MCF 10A (cell line): ENCODE measurements at regions not wholly inside any gene's neighbourhood (a gene's known extent, or its start where the extent isn't known, plus 50 kb on each side); places are given as distances from the start of the nearest gene placed in this dataset.
A peak's percentile ranks its signal among the peaks of the same experiment; 100 is the strongest.
"Not testable (repeated sequence)": the region's sequence is repeated elsewhere in the genome, so short reads cannot be mapped to it uniquely, and the experiment has no call there.

Experiments used
- BruUV-seq: library from RNA; stranded (reverse); fragments of 400-500 nt; replicated peaks from 2 replicates; lab custom pipeline; 2021; lab: Mats Ljungman, UMichigan
- CTCF ChIA-PET: fragments of 300-600 bp; sonication (Branson Sonifier 250); formaldehyde crosslinking; extraction: SDS; loops from one replicate; lab custom pipeline; 2021; ENCODE audit warnings: antibody characterized with exemption, inconsistent platforms; lab: Yijun Ruan, JAX
- POLR2A ChIA-PET: fragments of 300-600, 350-650 bp; sonication (Branson Sonifier 250); formaldehyde crosslinking; extraction: SDS; loops from one replicate; lab custom pipeline; 2020; ENCODE audit warnings: antibody characterized with exemption, inconsistent platforms; lab: Yijun Ruan, JAX
- DNase-seq: peaks from one replicate; pipeline ENCODE4 v3.0.0-alpha.2; 2018; ENCODE audit not compliant: unreplicated experiment
- H3K27ac Mint-ChIP-seq: one replicate; pipeline ENCODE4 v1.8.0; 2022; ENCODE audit warnings: mild to moderate bottlenecking, low read depth, mixed read lengths; ENCODE audit not compliant: unreplicated experiment
- H3K27me3 Mint-ChIP-seq: one replicate; pipeline ENCODE4 v1.8.0; 2022; ENCODE audit warnings: mixed read lengths; ENCODE audit not compliant: insufficient read depth, unreplicated experiment
- H3K36me3 Mint-ChIP-seq: one replicate; pipeline ENCODE4 v1.8.0; 2022; ENCODE audit warnings: mild to moderate bottlenecking, moderate library complexity, mixed read lengths; ENCODE audit not compliant: insufficient read depth, unreplicated experiment
- H3K4me1 Mint-ChIP-seq: one replicate; pipeline ENCODE4 v1.8.0; 2022; ENCODE audit warnings: mixed read lengths; ENCODE audit not compliant: insufficient read depth, unreplicated experiment
- H3K4me3 Mint-ChIP-seq: one replicate; pipeline ENCODE4 v1.8.0; 2022; ENCODE audit warnings: mild to moderate bottlenecking, moderate library complexity, mixed read lengths; ENCODE audit not compliant: unreplicated experiment
- H3K9me3 Mint-ChIP-seq: one replicate; pipeline ENCODE4 v1.8.0; 2022; ENCODE audit warnings: mixed read lengths; ENCODE audit not compliant: unreplicated experiment
- CTCF ChIP-seq: fragments of 200-600 bp; IDR thresholded peaks from one replicate; pipeline ENCODE4 v1.8.0; 2022; ENCODE audit warnings: antibody characterized with exemption, mild to moderate bottlenecking; ENCODE audit not compliant: unreplicated experiment
- intact Hi-C: fragments of 100-400 bp; cut with micrococcal nuclease; formaldehyde crosslinking; loops from 2 replicates; pipeline ENCODE4 v1.14.1; 2022

GRCh38 chr19:37309834-37310575 lies 60.9 kb upstream of the ZNF527 start:
- no peaks in the 10 kb centered on the region for H3K36me3 Mint-ChIP-seq
- H3K4me1 Mint-ChIP-seq: no peaks in the 10 kb centered on the region
- ChIA-PET CTCF (no interaction called here), POLR2A (no interaction called here)
- H3K9me3 Mint-ChIP-seq: peaks cover 11% of the 10 kb centered on the region
- no peaks in the 10 kb centered on the region for H3K27me3 Mint-ChIP-seq
- H3K4me3 Mint-ChIP-seq: no peak overlapping the region
- TF ChIP-seq CTCF: no peak
- no TSS peak for BruUV-seq
- intact Hi-C loops: no loop called here
- no peak overlapping the region for H3K27ac Mint-ChIP-seq
- DNase-seq: no peak

GRCh38 chr19:37312531-37313334 lies 58.2 kb upstream of the ZNF527 start:
- CTCF ChIA-PET, H3K9me3 Mint-ChIP-seq, BruUV-seq, intact Hi-C loops, H3K4me1 Mint-ChIP-seq, DNase-seq, H3K36me3 Mint-ChIP-seq, H3K27ac Mint-ChIP-seq, H3K4me3 Mint-ChIP-seq, H3K27me3 Mint-ChIP-seq: not testable (repeated sequence)
- POLR2A ChIA-PET: interaction anchor here (0.5 kb wide), 1 partner anchor 58 kb away, joined by 3 read pairs; the partner anchor contains the start of gene ZNF527

GRCh38 chr19:37313335-37313627 lies 57.6 kb upstream of the ZNF527 start:
- ChIA-PET POLR2A (no interaction called here), CTCF (no interaction called here)
- no peaks in the 10 kb centered on the region for H3K4me1 Mint-ChIP-seq
- no peak for DNase-seq
- no peak overlapping the region for H3K4me3 Mint-ChIP-seq
- no peaks in the 10 kb centered on the region for H3K9me3 Mint-ChIP-seq
- TF ChIP-seq CTCF: no peak
- intact Hi-C loops: no loop called here
- BruUV-seq: no TSS peak
- no peaks in the 10 kb centered on the region for H3K36me3 Mint-ChIP-seq
- H3K27me3 Mint-ChIP-seq: no peaks in the 10 kb centered on the region
- no peak overlapping the region for H3K27ac Mint-ChIP-seq

GRCh38 chr19:37317403-37318209 lies 53.3 kb upstream of the ZNF527 start:
- peak; percentile 13 for TF ChIP-seq CTCF
- ChIA-PET POLR2A (interaction anchor here (0.6 to 2.3 kb wide), 13 partner anchors 9 to 745 kb away, joined by 3 to 17 read pairs (median 4); partner anchors contain the start of genes ZNF345, ZNF383, ZNF420 and ZNF527), CTCF (interaction anchor here (0.6 to 1.3 kb wide), 2 partner anchors 57 to 1683 kb away, joined by 4 read pairs; no protein-coding TSS in a partner anchor)
- BruUV-seq: no TSS peak
- peak overlapping the region; percentile 95 for H3K4me3 Mint-ChIP-seq
- H3K36me3 Mint-ChIP-seq: peaks cover 14% of the 10 kb centered on the region
- intact Hi-C loops: no loop called here
- DNase-seq: peak; percentile 99
- H3K27ac Mint-ChIP-seq: peak overlapping the region; percentile 87
- H3K4me1 Mint-ChIP-seq: peaks cover 5% of the 10 kb centered on the region
- H3K9me3 Mint-ChIP-seq: peaks cover 12% of the 10 kb centered on the region
- no peaks in the 10 kb centered on the region for H3K27me3 Mint-ChIP-seq

- peaks cover 48% of the 10 kb centered on the region for H3K36me3 Mint-ChIP-seq
- POLR2A ChIA-PET: interaction anchor here (0.7 kb wide), 1 partner anchor 793 kb away, joined by 3 read pairs; the partner anchor contains the start of gene ZNF260
- BruUV-seq, H3K4me1 Mint-ChIP-seq, H3K4me3 Mint-ChIP-seq, H3K27ac Mint-ChIP-seq, H3K27me3 Mint-ChIP-seq, intact Hi-C loops, CTCF ChIA-PET, DNase-seq: not testable (repeated sequence)
- peaks cover 12% of the 10 kb centered on the region for H3K9me3 Mint-ChIP-seq
Measured at GRCh38 chr19:37320988-37321387, 49.9 kb upstream of the ZNF527 start.
